ENCODE measurements at regions not wholly inside any gene's neighbourhood (a gene's known extent, or its start where the extent isn't known, plus 50 kb on each side); places are given as distances from the start of the nearest gene placed in this dataset.
A peak's percentile ranks its signal among the peaks of the same experiment; 100 is the strongest.

GRCh38 chr7:31284106-31284505 is 56.4 kb downstream of the NEUROD6 start:
- no peak for DNase-seq (ENCODE audit: low spot score)

GRCh38 chr7:31271641-31272405 is 68.7 kb downstream of the NEUROD6 start:
- no peak for DNase-seq (ENCODE audit: low spot score)

- DNase-seq (ENCODE audit: low spot score): no peak
Observed at GRCh38 chr7:31267486-31267885, 73.0 kb downstream of the NEUROD6 start.

GRCh38 chr7:31263338-31263737 is 77.2 kb downstream of the NEUROD6 start:
- no peak for DNase-seq (ENCODE audit: low spot score)

GRCh38 chr7:31261341-31261740 is 79.2 kb downstream of the NEUROD6 start:
- no peak for DNase-seq (ENCODE audit: low spot score)

- DNase-seq (ENCODE audit: low spot score): no peak
Observed at GRCh38 chr7:31260851-31261250, 79.7 kb downstream of the NEUROD6 start.

- DNase-seq (ENCODE audit: low spot score): no peak
Observed at GRCh38 chr7:31258391-31258790, 82.1 kb downstream of the NEUROD6 start.

- DNase-seq (ENCODE audit: low spot score): no peak
Observed at GRCh38 chr7:31256506-31256905, 84.0 kb downstream of the NEUROD6 start.

- no peak for DNase-seq (ENCODE audit: low spot score)
Observed at GRCh38 chr7:31254926-31255325, 85.6 kb downstream of the NEUROD6 start.

GRCh38 chr7:31253532-31253931 is 87.0 kb downstream of the NEUROD6 start:
- DNase-seq (ENCODE audit: low spot score): no peak

GRCh38 chr7:31251441-31251840 is 89.1 kb downstream of the NEUROD6 start:
- no peak for DNase-seq (ENCODE audit: low spot score)

GRCh38 chr7:31249671-31250070 is 90.9 kb downstream of the NEUROD6 start:
- DNase-seq (ENCODE audit: low spot score): no peak

- DNase-seq (ENCODE audit: low spot score): no peak
Observed at GRCh38 chr7:31236868-31237267, 103.7 kb downstream of the NEUROD6 start.

- DNase-seq (ENCODE audit: low spot score): no peak
Observed at GRCh38 chr7:31234836-31235605, 105.5 kb downstream of the NEUROD6 start.

- DNase-seq (ENCODE audit: low spot score): no peak
Observed at GRCh38 chr7:31228957-31229356, 111.6 kb downstream of the NEUROD6 start.

GRCh38 chr7:31214751-31215150 is 125.8 kb downstream of the NEUROD6 start:
- DNase-seq (ENCODE audit: low spot score): no peak

- no peak for DNase-seq (ENCODE audit: low spot score)
Observed at GRCh38 chr7:31211281-31211680, 129.2 kb downstream of the NEUROD6 start.

GRCh38 chr7:31204071-31204470 is 136.5 kb downstream of the NEUROD6 start:
- DNase-seq (ENCODE audit: low spot score): no peak

GRCh38 chr7:31203551-31203950 is 137.0 kb downstream of the NEUROD6 start:
- DNase-seq (ENCODE audit: low spot score): no peak

- DNase-seq (ENCODE audit: low spot score): no peak
Observed at GRCh38 chr7:31202801-31203200, 137.7 kb downstream of the NEUROD6 start.

GRCh38 chr7:31192986-31193385 is 140.9 kb downstream of the ADCYAP1R1 start:
- DNase-seq (ENCODE audit: low spot score): peak; percentile 38

GRCh38 chr7:31190906-31191305 is 138.8 kb downstream of the ADCYAP1R1 start:
- no peak for DNase-seq (ENCODE audit: low spot score)

- DNase-seq (ENCODE audit: low spot score): no peak
Observed at GRCh38 chr7:31186202-31186601, 134.1 kb downstream of the ADCYAP1R1 start.

GRCh38 chr7:31175672-31176071 is 123.6 kb downstream of the ADCYAP1R1 start:
- no peak for DNase-seq (ENCODE audit: low spot score)

All from LoVo (cell line).